K562 (cell line): ENCODE measurements at regions not wholly inside any gene's neighbourhood (a gene's known extent, or its start where the extent isn't known, plus 50 kb on each side); places are given as distances from the start of the nearest gene placed in this dataset.
A peak's percentile ranks its signal among the peaks of the same experiment; 100 is the strongest.

Experiments
- ATAC-seq: fragments of 200-7000 bp; cut with Tn5 transposase; 3 replicates; pipeline ENCODE4 v1.9.1; 2020; ENCODE audit warnings: moderate library complexity
- BruUV-seq: library from RNA; stranded (reverse); fragments of 400-500 nt; replicated peaks from 2 replicates; lab custom pipeline; 2021; lab: Mats Ljungman, UMichigan
- CTCF ChIA-PET: fragments of 300-600 bp; formaldehyde crosslinking; extraction: SDS; loops from one replicate; lab custom pipeline; 2021; ENCODE audit warnings: low intra/inter-chr PET ratio; lab: Yijun Ruan, JAX
- POLR2A ChIA-PET: fragments of 300-600, 350-650 bp; sonication (Branson Sonifier 250); formaldehyde crosslinking; extraction: SDS; loops from one replicate; lab custom pipeline; 2021; ENCODE audit warnings: antibody characterized with exemption, inconsistent platforms; lab: Yijun Ruan, JAX
- DNase-seq, 4 experiments: peaks; one replicate each; pipeline versions ENCODE4 v3.0.0 to v3.0.0-alpha.2; 2011 to 2018; ENCODE audit warnings: low spot score in 3 of 4, mixed read lengths in 3 of 4; ENCODE audit errors: extremely low read depth in 1 of 4
- FAIRE-seq: peaks from 2 replicates; lab custom pipeline; 2011; peaks lifted over from hg19 to GRCh38; lab: Jason Lieb, UNC
- H2AFZ ChIP-seq: 2 replicates; pipeline ENCODE4 v1.6.0; 2011; ENCODE audit warnings: low read depth, low read length, control low read depth, inconsistent platforms
- H3K27ac ChIP-seq: fragments of 200-600 bp; 3 replicates; pipeline ENCODE4 v1.8.0; 2011; ENCODE audit warnings: low read depth, mild to moderate bottlenecking, control low read depth, inconsistent platforms, low read length, moderate library complexity, mixed read lengths; ENCODE audit errors: extremely low read depth
- H3K27me3 ChIP-seq, 2 experiments: fragments of 300-600 bp in 1 of 2; 2 replicates in 1 of 2; 3 replicates in 1 of 2; pipeline versions ENCODE4 v1.6.0 to v1.8.0; 2011; ENCODE audit warnings: inconsistent platforms in 2 of 2, low read length in 2 of 2, mild to moderate bottlenecking in 1 of 2, mixed read lengths in 1 of 2, moderate library complexity in 1 of 2; ENCODE audit not compliant: control insufficient read depth in 2 of 2, insufficient read depth in 2 of 2
- H3K36me3 ChIP-seq: fragments of 300-600 bp; 3 replicates; pipeline ENCODE4 v1.8.0; 2011; ENCODE audit warnings: mild to moderate bottlenecking, low read length, inconsistent platforms; ENCODE audit not compliant: control insufficient read depth, insufficient read depth
- H3K4me1 ChIP-seq, 2 experiments: fragments of 200-600 bp in 1 of 2; replicated peaks in 1 of 2; 2 replicates in 1 of 2; 3 replicates in 1 of 2; pipeline versions ENCODE4 v1.5.1 to v1.8.0; 2011; ENCODE audit warnings: inconsistent platforms in 2 of 2, low read length in 2 of 2, mild to moderate bottlenecking in 1 of 2, mixed read lengths in 1 of 2, moderate library complexity in 1 of 2; ENCODE audit not compliant: control insufficient read depth in 2 of 2, insufficient read depth in 2 of 2
- H3K4me2 ChIP-seq: 2 replicates; pipeline ENCODE4 v1.6.1; 2011; ENCODE audit warnings: low read length, control low read depth, inconsistent platforms, mixed read lengths; ENCODE audit not compliant: insufficient read depth
- H3K4me3 ChIP-seq: fragments of 200-600 bp; sonication (generic), shearing (Covaris generic); 2 replicates; pipeline ENCODE4 v1.5.1; 2016; ENCODE audit warnings: control low read depth, inconsistent platforms
- H3K79me2 ChIP-seq: fragments of 200-600 bp; 3 replicates; pipeline ENCODE4 v1.8.0; 2011; ENCODE audit warnings: low read length, inconsistent platforms; ENCODE audit not compliant: control insufficient read depth, insufficient read depth
- H3K9ac ChIP-seq, 2 experiments: 2 replicates each; pipeline versions ENCODE4 v1.6.0 to v1.6.1; 2011; ENCODE audit warnings: low read depth in 2 of 2, low read length in 2 of 2, control low read depth in 1 of 2, inconsistent platforms in 1 of 2, mild to moderate bottlenecking in 1 of 2, mixed read lengths in 1 of 2; ENCODE audit not compliant: insufficient read depth in 1 of 2
- H3K9me1 ChIP-seq: one replicate; pipeline ENCODE4 v1.6.0; 2011; ENCODE audit warnings: inconsistent platforms, mild to moderate bottlenecking, low read length, moderate library complexity; ENCODE audit not compliant: control insufficient read depth, insufficient read depth
- H3K9me3 ChIP-seq: replicated peaks from 2 replicates; pipeline ENCODE4 v1.5.1; 2011; ENCODE audit warnings: low read depth, low read length, inconsistent platforms; ENCODE audit not compliant: control insufficient read depth, insufficient read depth
- H4K20me1 ChIP-seq: replicated peaks from 2 replicates; pipeline ENCODE4 v1.6.1; 2011; ENCODE audit warnings: low read length, inconsistent platforms, mixed read lengths; ENCODE audit not compliant: control insufficient read depth, insufficient read depth
- FOSL1 ChIP-seq: fragments of 200-800 bp; sonication (Bioruptor generic); conservative IDR thresholded peaks from 2 replicates; pipeline ENCODE4 v1.6.1; 2016; ENCODE audit warnings: missing genetic modification characterization, missing compliant biosample characterization
- GTF2E2 ChIP-seq: fragments of 200-800 bp; sonication (Bioruptor generic); IDR thresholded peaks from 2 replicates; pipeline ENCODE4 v1.6.1; 2016; ENCODE audit warnings: missing genetic modification characterization, missing compliant biosample characterization
- IRF9 ChIP-seq: fragments of 450-650 bp; IDR thresholded peaks from 2 replicates; pipeline ENCODE4 v1.6.1; 2016; ENCODE audit warnings: missing biosample characterization, missing genetic modification characterization
- MBD2 ChIP-seq: sonication (generic); IDR thresholded peaks from 2 replicates; pipeline ENCODE4 v1.6.1; 2016; ENCODE audit warnings: low read depth, borderline replicate concordance
- MEIS2 ChIP-seq: fragments of 450-650 bp; IDR thresholded peaks from 2 replicates; pipeline ENCODE4 v1.6.1; 2014; ENCODE audit warnings: mild to moderate bottlenecking; ENCODE audit not compliant: partially characterized antibody
- SPI1 ChIP-seq: IDR thresholded peaks from 2 replicates; pipeline ENCODE4 v1.6.1; 2011; ENCODE audit warnings: low read depth, low read length, control low read depth, borderline replicate concordance
- WHSC1 ChIP-seq: IDR thresholded peaks from one replicate; pipeline ENCODE4 v1.6.1; 2012; ENCODE audit warnings: low read length, control low read depth, inconsistent platforms
- WGBS: fragments of 100-300 bp; shearing (Covaris generic); methylation state at CpG from one replicate; pipeline ENCODE4 v1.1.6; 2016; ENCODE audit warnings: low coverage, mixed read lengths; ENCODE audit not compliant: insufficient coverage; ENCODE audit errors: missing lambda C conversion rate; 5-methylcytosine and 5-hydroxymethylcytosine counted together
- in situ Hi-C: fragments of 300-500 bp; cut with MboI; formaldehyde crosslinking; loops from 4 replicates; pipeline ENCODE4 v1.15.0; 2018; ENCODE audit warnings: inconsistent platforms, mixed read lengths
- intact Hi-C: fragments of 100-400 bp; cut with micrococcal nuclease; formaldehyde crosslinking; loops from 2 replicates; pipeline ENCODE4 v1.14.2; 2022

GRCh38 chr13:29674532-29674931 is 79.0 kb upstream of the SLC7A1 start:
- Histone ChIP-seq H4K20me1 (no peaks in the 10 kb centered on the region; the same call in 1 of the 2 replicates), H3K27ac (no peak overlapping the region), H3K79me2 (no peaks in the 10 kb centered on the region), H3K36me3 (no peaks in the 10 kb centered on the region), H3K4me1 (no peaks in the 10 kb centered on the region), H3K9ac (no peak overlapping the region), H3K9me3 (no peaks in the 10 kb centered on the region), H2AFZ (no peak overlapping the region), H3K4me2 (no peak overlapping the region), H3K4me3 (no peak overlapping the region), H3K9me1 (no peaks in the 10 kb centered on the region), H3K27me3 (peaks cover 0 to 9% of the 10 kb centered on the region in 2 experiments; a peak in 2 of 5 replicates)
- TF ChIP-seq MEIS2 (peak; percentile 6), FOSL1 (tag) (no peak)
- ChIA-PET CTCF (no interaction called here), POLR2A (no interaction called here)
- in situ Hi-C loops (no loop called here), intact Hi-C loops (no loop called here)
- DNase-seq (no peak), ATAC-seq (no peak), FAIRE-seq (no peak)
- no TSS peak for BruUV-seq
- WGBS, result 0% methylated on average over 3 of the region's 3 CpGs

DNA sequence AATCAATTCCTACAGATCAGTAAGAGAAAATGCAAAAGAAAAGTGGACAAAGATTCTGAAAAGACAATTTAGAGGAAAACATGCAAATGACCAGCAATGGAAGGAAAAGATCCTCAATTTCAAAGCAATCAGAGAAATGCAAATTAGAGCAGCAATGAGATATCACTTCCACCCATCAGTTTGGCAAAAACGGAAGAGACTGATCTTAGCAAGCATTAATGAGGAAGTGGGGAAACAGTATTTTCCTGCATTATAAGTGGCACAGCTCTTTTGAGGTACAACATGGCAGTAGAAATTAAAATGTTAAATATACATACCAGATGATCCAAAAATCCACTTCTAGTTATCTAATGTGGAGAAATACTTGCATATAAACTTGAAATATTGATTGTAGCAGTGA is 69.1 kb upstream of the SLC7A1 start:
- CTCF ChIA-PET, result no interaction called here
- Histone ChIP-seq H3K4me2 (no peak overlapping the region), H3K4me1 (no peaks in the 10 kb centered on the region), H3K9me3 (no peaks in the 10 kb centered on the region), H3K79me2 (no peaks in the 10 kb centered on the region), H3K27ac (no peak overlapping the region), H3K36me3 (no peaks in the 10 kb centered on the region), H3K27me3 (no peaks in the 10 kb centered on the region), H3K9ac (no peak overlapping the region), H3K4me3 (no peak overlapping the region), H3K9me1 (no peaks in the 10 kb centered on the region), H4K20me1 (no peaks in the 10 kb centered on the region), H2AFZ (no peak overlapping the region)
- FAIRE-seq (no peak), ATAC-seq (no peak), DNase-seq (no peak)
- WGBS, result 0% methylated on average over 1 of the region's 1 CpG
- POLR2A ChIA-PET, result interaction anchor here (0.6 kb wide), 1 partner anchor 24 kb away, joined by 4 read pairs; no protein-coding TSS in a partner anchor
- in situ Hi-C loops, result no loop called here
- intact Hi-C loops, result no loop called here
- TF ChIP-seq MBD2 (no peak), SPI1 (peak; percentile 79; the same call in 1 of the 2 replicates), GTF2E2 (no peak), IRF9 (tag) (no peak), WHSC1 (no peak)
- BruUV-seq, result no TSS peak
